Activated CD4-positive, alpha-beta T cell treated with anti-CD3 and anti-CD28 coated beads, Interleukin-2, amount 50 U/mL, for 24 hours (primary cell): ENCODE measurements at regions not wholly inside any gene's neighbourhood (a gene's known extent, or its start where the extent isn't known, plus 50 kb on each side); places are given as distances from the start of the nearest gene placed in this dataset.

ENCODE experiments used
- DNase-seq, 2 donors: peaks; one replicate each; pipeline ENCODE4 v3.0.0-alpha.2; 2020; ENCODE audit warnings: low read depth in 1 of 2, low spot score in 1 of 2

GRCh38 chr4:176898791-176899190 is 106.1 kb upstream of the VEGFC start:
- no peak for DNase-seq

GRCh38 chr4:176902710-176903323 is 110.1 kb upstream of the VEGFC start:
- DNase-seq, result no peak

GRCh38 chr4:176906709-176907108 is 114.0 kb upstream of the VEGFC start:
- no peak for DNase-seq

- no peak for DNase-seq
Observed at GRCh38 chr4:176910646-176911045, 117.9 kb upstream of the VEGFC start.

GRCh38 chr4:176919631-176920030 is 126.9 kb upstream of the VEGFC start:
- DNase-seq, result no peak

GRCh38 chr4:176920694-176921093 is 128.0 kb upstream of the VEGFC start:
- no peak for DNase-seq

- no peak for DNase-seq
Observed at GRCh38 chr4:176921256-176921655, 128.5 kb upstream of the VEGFC start.

GRCh38 chr4:176924238-176924637 is 131.5 kb upstream of the VEGFC start:
- DNase-seq, result no peak

- DNase-seq, result no peak
Observed at GRCh38 chr4:176925962-176926361, 133.2 kb upstream of the VEGFC start.

- DNase-seq, result no peak
Observed at GRCh38 chr4:176927117-176927516, 134.4 kb upstream of the VEGFC start.

GRCh38 chr4:176927664-176928063 is 134.9 kb upstream of the VEGFC start:
- DNase-seq, result no peak

GRCh38 chr4:176939445-176939844 is 146.7 kb upstream of the VEGFC start:
- no peak for DNase-seq

GRCh38 chr4:176945334-176945733 is 152.6 kb upstream of the VEGFC start:
- no peak for DNase-seq

- DNase-seq, result no peak
Observed at GRCh38 chr4:176949029-176949428, 156.3 kb upstream of the VEGFC start.

- DNase-seq, result no peak
Observed at GRCh38 chr4:176953021-176953420, 160.3 kb upstream of the VEGFC start.

GRCh38 chr4:176957353-176958118 is 164.8 kb upstream of the VEGFC start:
- no peak for DNase-seq

- no peak for DNase-seq
Observed at GRCh38 chr4:176959980-176960379, 167.3 kb upstream of the VEGFC start.

- DNase-seq, result no peak
Observed at GRCh38 chr4:176963121-176963520, 170.4 kb upstream of the VEGFC start.

- no peak for DNase-seq
Observed at GRCh38 chr4:176964116-176964691, 171.5 kb upstream of the VEGFC start.

- no peak for DNase-seq
Observed at GRCh38 chr4:176967586-176967985, 174.9 kb upstream of the VEGFC start.

GRCh38 chr4:176968094-176968493 is 175.4 kb upstream of the VEGFC start:
- no peak for DNase-seq

- DNase-seq, result no peak
Observed at GRCh38 chr4:176969011-176969410, 176.3 kb upstream of the VEGFC start.

- DNase-seq, result no peak
Observed at GRCh38 chr4:176970853-176971252, 178.1 kb upstream of the VEGFC start.
